H9 (cell line): ENCODE measurements at regions not wholly inside any gene's neighbourhood (a gene's known extent, or its start where the extent isn't known, plus 50 kb on each side); places are given as distances from the start of the nearest gene placed in this dataset.

Experiments used
- DNase-seq: peaks from one replicate; pipeline ENCODE4 v3.0.0-alpha.2; 2017
- H2AFZ ChIP-seq: one replicate; pipeline ENCODE4 v1.6.1; 2013; ENCODE audit warnings: mild to moderate bottlenecking, low read length, control low read depth, moderate library complexity
- H2AK5ac ChIP-seq: 2 replicates; pipeline ENCODE4 v1.6.1; 2013; ENCODE audit warnings: low read length, control low read depth, mixed read lengths; ENCODE audit not compliant: insufficient read length
- H2BK120ac ChIP-seq: one replicate; pipeline ENCODE4 v1.6.1; 2013; ENCODE audit warnings: low read depth, mild to moderate bottlenecking, low read length, control low read depth, inconsistent platforms; ENCODE audit not compliant: poor library complexity, severe bottlenecking
- H2BK12ac ChIP-seq: 2 replicates; pipeline ENCODE4 v1.6.1; 2013; ENCODE audit warnings: low read length, control low read depth, mixed read lengths, low read depth; ENCODE audit not compliant: insufficient read length
- H2BK15ac ChIP-seq: 2 replicates; pipeline ENCODE4 v1.6.1; 2013; ENCODE audit warnings: low read depth, low read length, control low read depth
- H2BK20ac ChIP-seq: one replicate; pipeline ENCODE4 v1.6.1; 2013; ENCODE audit warnings: low read depth, mild to moderate bottlenecking, low read length, control low read depth, inconsistent platforms; ENCODE audit not compliant: poor library complexity, severe bottlenecking
- H2BK5ac ChIP-seq: 2 replicates; pipeline ENCODE4 v1.6.1; 2013; ENCODE audit warnings: low read length, control low read depth, mixed read lengths; ENCODE audit not compliant: insufficient read length
- H3K14ac ChIP-seq: 2 replicates; pipeline ENCODE4 v1.6.1; 2013; ENCODE audit warnings: low read length, control low read depth; ENCODE audit not compliant: insufficient read depth
- H3K18ac ChIP-seq: 2 replicates; pipeline ENCODE4 v1.6.1; 2013; ENCODE audit warnings: low read depth, mild to moderate bottlenecking, mixed read lengths, low read length, control low read depth; ENCODE audit not compliant: insufficient read length
- H3K23ac ChIP-seq: 2 replicates; pipeline ENCODE4 v1.6.1; 2013; ENCODE audit warnings: low read length, control low read depth, mixed read lengths, low read depth; ENCODE audit not compliant: insufficient read length
- H3K23me2 ChIP-seq: 2 replicates; pipeline ENCODE4 v1.6.1; 2013; ENCODE audit warnings: low read depth, mild to moderate bottlenecking, mixed read lengths, low read length, control low read depth; ENCODE audit not compliant: insufficient read length, poor library complexity, severe bottlenecking
- H3K27ac ChIP-seq: 2 replicates; pipeline ENCODE4 v1.5.1; 2013; ENCODE audit warnings: low read length, control low read depth, mixed read lengths, low read depth; ENCODE audit not compliant: insufficient read length
- H3K27me3 ChIP-seq: 2 replicates; pipeline ENCODE4 v1.6.1; 2013; ENCODE audit warnings: low read length, control low read depth, inconsistent platforms; ENCODE audit not compliant: insufficient read depth
- H3K4ac ChIP-seq: 2 replicates; pipeline ENCODE4 v1.6.1; 2013; ENCODE audit warnings: low read depth, mild to moderate bottlenecking, control low read depth, inconsistent platforms, low read length, moderate library complexity
- H3K4me1 ChIP-seq: 2 replicates; pipeline ENCODE4 v1.6.1; 2013; ENCODE audit warnings: low read length, control low read depth, inconsistent platforms; ENCODE audit not compliant: insufficient read depth
- H3K4me2 ChIP-seq: 2 replicates; pipeline ENCODE4 v1.6.1; 2013; ENCODE audit warnings: low read length, control low read depth, mixed read lengths; ENCODE audit not compliant: insufficient read length, insufficient read depth
- H3K56ac ChIP-seq: 2 replicates; pipeline ENCODE4 v1.6.1; 2013; ENCODE audit warnings: low read depth, mild to moderate bottlenecking, mixed read lengths, low read length, control low read depth; ENCODE audit not compliant: insufficient read length
- H3K79me1 ChIP-seq: 2 replicates; pipeline ENCODE4 v1.6.1; 2013; ENCODE audit warnings: low read depth, mild to moderate bottlenecking, moderate library complexity, low read length, control low read depth, inconsistent platforms; ENCODE audit not compliant: insufficient read depth, poor library complexity, severe bottlenecking
- H3K79me2 ChIP-seq: 2 replicates; pipeline ENCODE4 v1.6.1; 2013; ENCODE audit warnings: low read length, control low read depth, inconsistent platforms; ENCODE audit not compliant: insufficient read depth
- H3K9ac ChIP-seq: 2 replicates; pipeline ENCODE4 v1.6.1; 2013; ENCODE audit warnings: low read length, control low read depth, mixed read lengths; ENCODE audit not compliant: insufficient read length; ENCODE audit errors: extremely low read depth
- H3K9me3 ChIP-seq: one replicate; pipeline ENCODE4 v1.6.1; 2013; ENCODE audit warnings: low read depth, low read length, inconsistent platforms; ENCODE audit not compliant: control insufficient read depth
- H3T11ph ChIP-seq: one replicate; pipeline ENCODE4 v1.6.1; 2013; ENCODE audit warnings: mild to moderate bottlenecking, low read length, control low read depth, inconsistent platforms
- H4K20me1 ChIP-seq: one replicate; pipeline ENCODE4 v1.6.1; 2013; ENCODE audit not compliant: control insufficient read depth, insufficient read length, insufficient read depth
- H4K5ac ChIP-seq: 2 replicates; pipeline ENCODE4 v1.6.1; 2013; ENCODE audit warnings: low read depth, mild to moderate bottlenecking, mixed read lengths, low read length, control low read depth; ENCODE audit not compliant: insufficient read length
- H4K8ac ChIP-seq: replicated peaks from 2 replicates; pipeline ENCODE4 v1.6.1; 2013; ENCODE audit warnings: low read length, control low read depth, mixed read lengths, low read depth; ENCODE audit not compliant: insufficient read length
- H4K91ac ChIP-seq: 2 replicates; pipeline ENCODE4 v1.6.1; 2013; ENCODE audit warnings: low read depth, mild to moderate bottlenecking, moderate library complexity, mixed read lengths, low read length, control low read depth; ENCODE audit not compliant: insufficient read length
- H3K27ac Mint-ChIP-seq, 3 experiments: 2 replicates in 2 of 3; 3 replicates in 1 of 3; pipeline ENCODE4 v1.8.0; 2020 to 2021; ENCODE audit warnings: mixed read lengths in 3 of 3, mild to moderate bottlenecking in 1 of 3, moderate library complexity in 1 of 3
- H3K27me3 Mint-ChIP-seq: 2 replicates; pipeline ENCODE4 v1.8.0; 2021; ENCODE audit warnings: low read depth, mild to moderate bottlenecking, moderate library complexity, mixed read lengths
- H3K36me3 Mint-ChIP-seq, 3 experiments: 2 replicates in 2 of 3; 3 replicates in 1 of 3; pipeline ENCODE4 v1.8.0; 2020 to 2021; ENCODE audit warnings: low read depth in 3 of 3, mixed read lengths in 3 of 3; ENCODE audit not compliant: insufficient read depth in 1 of 3
- H3K4me1 Mint-ChIP-seq, 2 experiments: 2 replicates each; pipeline ENCODE4 v1.8.0; 2020; ENCODE audit warnings: mixed read lengths in 2 of 2
- H3K4me3 Mint-ChIP-seq, 2 experiments: 2 replicates in 1 of 2; 3 replicates in 1 of 2; pipeline ENCODE4 v1.8.0; 2020 to 2021; ENCODE audit warnings: mild to moderate bottlenecking in 2 of 2, mixed read lengths in 2 of 2, moderate library complexity in 1 of 2
- H3K9me3 Mint-ChIP-seq, 2 experiments: 2 replicates in 1 of 2; 3 replicates in 1 of 2; pipeline ENCODE4 v1.8.0; 2020; ENCODE audit warnings: mild to moderate bottlenecking in 2 of 2, mixed read lengths in 2 of 2, moderate library complexity in 1 of 2
- CTCF ChIP-seq: fragments of 200-600 bp; sonication (generic); conservative IDR thresholded peaks from 3 replicates; pipeline ENCODE4 v1.8.0; 2021; ENCODE audit warnings: antibody characterized with exemption, mild to moderate bottlenecking
- WGBS: extraction: QIAGEN DNeasy Blood & Tissue Kit; methylation state at CpG from one replicate; pipeline ENCODE4 v1.1.7; 2013; ENCODE audit warnings: missing lambda C conversion rate, low lambda C conversion rate, mixed read lengths; ENCODE audit not compliant: insufficient read length; ENCODE audit errors: extremely low coverage; 5-methylcytosine and 5-hydroxymethylcytosine counted together

- no peak overlapping the region for H3T11ph ChIP-seq
- H3K56ac ChIP-seq = no peak overlapping the region
Observed at GRCh38 chr14:34053666-34054065, 102.8 kb upstream of the EGLN3 start.

More at GRCh38 chr14:34053666-34054065, 102.8 kb upstream of the EGLN3 start:
- Histone ChIP-seq H2BK20ac (no peak overlapping the region), H4K91ac (no peak overlapping the region), H3K9ac (no peak overlapping the region), H3K14ac (peak overlapping the region; percentile 57; the same call in 1 of the 2 replicates), H2AFZ (no peak overlapping the region), H2BK120ac (no peak overlapping the region), H2BK15ac (no peak overlapping the region), H3K9me3 (no peaks in the 10 kb centered on the region), H3K4ac (no peak overlapping the region), H4K8ac (no peak overlapping the region), H3K23me2 (no peaks in the 10 kb centered on the region), H3K79me1 (no peaks in the 10 kb centered on the region), H4K20me1 (no peaks in the 10 kb centered on the region), H3K4me1 (no peaks in the 10 kb centered on the region), H3K79me2 (no peaks in the 10 kb centered on the region), H2BK5ac (no peak overlapping the region), H4K5ac (no peak overlapping the region), H3K18ac (no peak overlapping the region), H3K27me3 (no peaks in the 10 kb centered on the region), H3K27ac (no peak overlapping the region), H3K23ac (no peak overlapping the region), H2AK5ac (no peak overlapping the region), H3K4me2 (no peak overlapping the region), H2BK12ac (no peak overlapping the region)
- H3K27me3 Mint-ChIP-seq = peaks cover 2% of the 10 kb centered on the region; the same call in 1 of the 2 replicates
- no peak overlapping the region for H3K4me3 Mint-ChIP-seq
- H3K36me3 Mint-ChIP-seq = no peaks in the 10 kb centered on the region
- H3K4me1 Mint-ChIP-seq = 0 out of 4 replicates have a peak, but pooled peaks cover 0 to 4% of the 10 kb centered on the region in 2 experiments
- H3K9me3 Mint-ChIP-seq = no peaks in the 10 kb centered on the region
- no CpG with 5 or more reads among the region's 3 CpGs for WGBS
- DNase-seq = no peak
- no peak overlapping the region for H3K27ac Mint-ChIP-seq
- no peak for TF ChIP-seq CTCF
